ENCODE measurements at regions not wholly inside any gene's neighbourhood (a gene's known extent, or its start where the extent isn't known, plus 50 kb on each side); places are given as distances from the start of the nearest gene placed in this dataset.

GRCh38 chr4:166585491-166585890 is 648.8 kb downstream of the SPOCK3 start:
- TF ChIP-seq CTCF (IDR thresholded peaks at IDR 0.05) (no peak), POLR2A (IDR thresholded peaks at IDR 0.05) (no peak), EP300 (IDR thresholded peaks at IDR 0.05; ENCODE audit: low read depth) (no peak), POLR2AphosphoS5 (IDR thresholded peaks at IDR 0.05) (no peak)
